WTC11 (cell line): ENCODE measurements at regions not wholly inside any gene's neighbourhood (a gene's known extent, or its start where the extent isn't known, plus 50 kb on each side); places are given as distances from the start of the nearest gene placed in this dataset.

ENCODE experiments used
- ATAC-seq: fragments of 200-7000 bp; cut with Tn5 transposase; 2 replicates; pipeline ENCODE4 v1.10.0; 2021; ENCODE audit warnings: mild to moderate bottlenecking, moderate library complexity
- CTCF ChIA-PET: fragments of 300-600 bp; sonication (Branson Sonifier 250); formaldehyde crosslinking; loops from one replicate; lab custom pipeline; 2021; ENCODE audit warnings: antibody characterized with exemption; lab: Charles Lee
- POLR2A ChIA-PET: fragments of 350-600 bp; sonication (Branson Sonifier 250); formaldehyde crosslinking; loops from one replicate; lab custom pipeline; 2021; ENCODE audit warnings: antibody characterized with exemption; lab: Charles Lee
- DNase-seq: peaks from one replicate; pipeline ENCODE4 v3.0.0; 2021; ENCODE audit warnings: low spot score
- H3K27ac Mint-ChIP-seq: 2 replicates; pipeline ENCODE4 v1.8.0; 2021; ENCODE audit warnings: mixed read lengths
- H3K27me3 Mint-ChIP-seq: 2 replicates; pipeline ENCODE4 v1.8.0; 2021; ENCODE audit warnings: low read depth, mild to moderate bottlenecking, moderate library complexity, mixed read lengths
- H3K36me3 Mint-ChIP-seq: 2 replicates; pipeline ENCODE4 v1.8.0; 2021; ENCODE audit warnings: mixed read lengths
- H3K4me1 Mint-ChIP-seq: 2 replicates; pipeline ENCODE4 v1.8.0; 2022; ENCODE audit warnings: mixed read lengths
- H3K4me3 Mint-ChIP-seq: 2 replicates; pipeline ENCODE4 v1.8.0; 2021; ENCODE audit warnings: mild to moderate bottlenecking, moderate library complexity, mixed read lengths
- H3K9me3 Mint-ChIP-seq: 2 replicates; pipeline ENCODE4 v1.8.0; 2021; ENCODE audit warnings: mixed read lengths
- ELF4 ChIP-seq: sonication (generic); formaldehyde crosslinking; IDR thresholded peaks from 2 replicates; pipeline ENCODE4 v1.8.1; 2022; ENCODE audit warnings: low read depth, mild to moderate bottlenecking, moderate library complexity, missing genetic modification reagents
- JAZF1 ChIP-seq: fragments of 250-450 bp; sonication (Bioruptor Pico); IDR thresholded peaks from 2 replicates; pipeline ENCODE4 v1.9.0; 2021; ENCODE audit warnings: moderate library complexity, mild to moderate bottlenecking, inconsistent platforms
- PRRX2 ChIP-seq: fragments of 250-450 bp; sonication (Bioruptor Pico); IDR thresholded peaks from 2 replicates; pipeline ENCODE4 v1.8.0; 2021; ENCODE audit warnings: mild to moderate bottlenecking
- SMAD3 ChIP-seq: sonication (generic); formaldehyde crosslinking; IDR thresholded peaks from 2 replicates; pipeline ENCODE4 v1.8.0; 2022; ENCODE audit warnings: missing genetic modification reagents, mild to moderate bottlenecking, borderline replicate concordance
- SP1 ChIP-seq: sonication (generic); formaldehyde crosslinking; conservative IDR thresholded peaks from 2 replicates; pipeline ENCODE4 v1.8.1; 2022; ENCODE audit warnings: missing genetic modification reagents
- TEAD1 ChIP-seq: sonication (generic); formaldehyde crosslinking; IDR thresholded peaks from 2 replicates; pipeline ENCODE4 v1.8.0; 2022; ENCODE audit warnings: mild to moderate bottlenecking, missing genetic modification reagents
- ZNF138 ChIP-seq: sonication (generic); formaldehyde crosslinking; conservative IDR thresholded peaks from 2 replicates; pipeline ENCODE4 v1.8.1; 2022; ENCODE audit warnings: mild to moderate bottlenecking, moderate library complexity, missing genetic modification reagents
- ZNF232 ChIP-seq: sonication (generic); formaldehyde crosslinking; IDR thresholded peaks from 2 replicates; pipeline ENCODE4 v1.8.0; 2022; ENCODE audit warnings: mild to moderate bottlenecking, missing genetic modification reagents
- ZNF423 ChIP-seq: fragments of 250-450 bp; sonication (Bioruptor Pico); IDR thresholded peaks from 2 replicates; pipeline ENCODE4 v2.1.2; 2022; ENCODE audit warnings: mild to moderate bottlenecking, moderate library complexity
- TF ChIP-seq, protein P1 (sequence below): fragments of 250-450 bp; sonication (Bioruptor Pico); IDR thresholded peaks from 2 replicates; pipeline ENCODE4 v1.8.0; 2021; ENCODE audit warnings: mild to moderate bottlenecking
- TF ChIP-seq, protein P2 (sequence below): sonication (generic); formaldehyde crosslinking; IDR thresholded peaks from 2 replicates; pipeline ENCODE4 v1.8.0; 2022; ENCODE audit warnings: mild to moderate bottlenecking, missing genetic modification reagents
- TF ChIP-seq, protein P3 (sequence below): fragments of 250-450 bp; sonication (Bioruptor Pico); conservative IDR thresholded peaks from 2 replicates; pipeline ENCODE4 v1.9.0; 2021; ENCODE audit warnings: mild to moderate bottlenecking
- TF ChIP-seq, protein P4 (sequence below): fragments of 200-600 bp; IDR thresholded peaks from 2 replicates; pipeline ENCODE4 v1.8.0; 2022; ENCODE audit warnings: antibody characterized with exemption
- TF ChIP-seq, protein P5 (sequence below): fragments of 250-450 bp; sonication (Bioruptor Pico); IDR thresholded peaks from 2 replicates; pipeline ENCODE4 v1.9.0; 2021; ENCODE audit warnings: moderate library complexity, mild to moderate bottlenecking, inconsistent platforms, borderline replicate concordance
- TF ChIP-seq, protein P6 (sequence below): sonication (generic); formaldehyde crosslinking; IDR thresholded peaks from 2 replicates; pipeline ENCODE4 v1.8.0; 2022; ENCODE audit warnings: missing genetic modification reagents
- TF ChIP-seq, protein P7 (sequence below): sonication (generic); formaldehyde crosslinking; IDR thresholded peaks from 2 replicates; pipeline ENCODE4 v1.8.1; 2023; ENCODE audit warnings: mild to moderate bottlenecking, missing genetic modification reagents, borderline replicate concordance
- TF ChIP-seq, protein P8 (sequence below): sonication (generic); formaldehyde crosslinking; IDR thresholded peaks from 2 replicates; pipeline ENCODE4 v1.8.1; 2023; ENCODE audit warnings: mild to moderate bottlenecking, missing genetic modification reagents

DNA sequence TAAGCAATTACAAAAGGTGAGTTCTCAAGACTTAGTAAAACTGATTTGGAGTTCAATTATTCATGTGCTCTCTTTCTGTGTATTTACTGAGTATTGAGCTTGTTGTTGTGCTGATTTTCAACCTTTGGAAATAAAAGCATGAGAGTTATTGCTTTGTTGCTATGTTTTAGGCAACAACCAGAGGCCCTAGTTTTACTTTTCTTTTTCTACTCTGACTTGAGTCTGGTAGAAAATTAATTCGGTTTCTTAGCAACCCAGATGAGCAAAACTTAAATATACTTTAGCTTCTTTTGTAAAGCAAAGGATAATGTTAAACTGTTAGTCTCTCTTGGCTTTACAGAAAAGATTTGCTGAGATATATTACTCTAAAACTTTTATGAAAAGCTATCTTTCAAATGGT, 66.4 kb upstream of the SCIN start (continued):
- TF ChIP-seq, protein P1, sequence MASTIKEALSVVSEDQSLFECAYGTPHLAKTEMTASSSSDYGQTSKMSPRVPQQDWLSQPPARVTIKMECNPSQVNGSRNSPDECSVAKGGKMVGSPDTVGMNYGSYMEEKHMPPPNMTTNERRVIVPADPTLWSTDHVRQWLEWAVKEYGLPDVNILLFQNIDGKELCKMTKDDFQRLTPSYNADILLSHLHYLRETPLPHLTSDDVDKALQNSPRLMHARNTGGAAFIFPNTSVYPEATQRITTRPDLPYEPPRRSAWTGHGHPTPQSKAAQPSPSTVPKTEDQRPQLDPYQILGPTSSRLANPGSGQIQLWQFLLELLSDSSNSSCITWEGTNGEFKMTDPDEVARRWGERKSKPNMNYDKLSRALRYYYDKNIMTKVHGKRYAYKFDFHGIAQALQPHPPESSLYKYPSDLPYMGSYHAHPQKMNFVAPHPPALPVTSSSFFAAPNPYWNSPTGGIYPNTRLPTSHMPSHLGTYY (CRISPR knock-in tag), result no peak
- TF ChIP-seq, protein P2, sequence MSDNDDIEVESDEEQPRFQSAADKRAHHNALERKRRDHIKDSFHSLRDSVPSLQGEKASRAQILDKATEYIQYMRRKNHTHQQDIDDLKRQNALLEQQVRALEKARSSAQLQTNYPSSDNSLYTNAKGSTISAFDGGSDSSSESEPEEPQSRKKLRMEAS (CRISPR knock-in tag), result no peak
- TF ChIP-seq, protein P3, sequence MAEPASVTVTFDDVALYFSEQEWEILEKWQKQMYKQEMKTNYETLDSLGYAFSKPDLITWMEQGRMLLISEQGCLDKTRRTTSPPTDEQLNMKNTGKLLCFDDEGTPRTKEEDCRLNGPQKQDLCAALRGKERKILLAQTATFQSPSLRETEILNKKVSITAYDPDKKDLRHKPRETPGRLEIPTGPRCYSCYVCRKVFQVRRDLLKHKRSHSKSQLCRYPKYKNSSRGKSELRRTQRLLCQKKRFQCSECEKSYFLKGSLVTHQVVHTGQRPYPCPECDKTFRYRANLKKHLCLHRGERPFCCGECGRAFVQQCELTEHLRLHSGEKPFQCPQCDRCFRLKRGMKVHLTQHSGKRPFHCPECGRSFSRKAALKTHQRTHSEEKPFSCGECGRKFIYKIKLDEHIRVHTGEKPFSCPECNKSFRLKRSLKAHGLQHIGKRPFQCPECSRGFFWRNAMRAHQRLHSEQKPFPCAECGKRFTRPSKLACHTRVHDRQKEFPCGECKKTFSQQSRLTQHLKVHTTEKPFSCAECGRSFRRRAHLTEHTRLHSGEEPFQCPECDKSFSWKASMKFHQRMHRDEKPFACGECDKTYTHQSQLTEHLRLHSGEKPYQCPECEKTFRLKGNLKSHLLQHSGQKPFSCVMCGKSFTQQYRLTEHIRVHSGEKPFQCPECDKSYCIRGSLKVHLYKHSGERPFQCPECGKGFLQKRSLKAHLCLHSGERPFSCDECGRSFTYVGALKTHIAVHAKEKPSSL (CRISPR knock-in tag), result no peak
- no peak for TF ChIP-seq ZNF423 (CRISPR knock-in tag)
- TF ChIP-seq, protein P4, sequence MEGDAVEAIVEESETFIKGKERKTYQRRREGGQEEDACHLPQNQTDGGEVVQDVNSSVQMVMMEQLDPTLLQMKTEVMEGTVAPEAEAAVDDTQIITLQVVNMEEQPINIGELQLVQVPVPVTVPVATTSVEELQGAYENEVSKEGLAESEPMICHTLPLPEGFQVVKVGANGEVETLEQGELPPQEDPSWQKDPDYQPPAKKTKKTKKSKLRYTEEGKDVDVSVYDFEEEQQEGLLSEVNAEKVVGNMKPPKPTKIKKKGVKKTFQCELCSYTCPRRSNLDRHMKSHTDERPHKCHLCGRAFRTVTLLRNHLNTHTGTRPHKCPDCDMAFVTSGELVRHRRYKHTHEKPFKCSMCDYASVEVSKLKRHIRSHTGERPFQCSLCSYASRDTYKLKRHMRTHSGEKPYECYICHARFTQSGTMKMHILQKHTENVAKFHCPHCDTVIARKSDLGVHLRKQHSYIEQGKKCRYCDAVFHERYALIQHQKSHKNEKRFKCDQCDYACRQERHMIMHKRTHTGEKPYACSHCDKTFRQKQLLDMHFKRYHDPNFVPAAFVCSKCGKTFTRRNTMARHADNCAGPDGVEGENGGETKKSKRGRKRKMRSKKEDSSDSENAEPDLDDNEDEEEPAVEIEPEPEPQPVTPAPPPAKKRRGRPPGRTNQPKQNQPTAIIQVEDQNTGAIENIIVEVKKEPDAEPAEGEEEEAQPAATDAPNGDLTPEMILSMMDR, result no peak
- TF ChIP-seq, protein P5, sequence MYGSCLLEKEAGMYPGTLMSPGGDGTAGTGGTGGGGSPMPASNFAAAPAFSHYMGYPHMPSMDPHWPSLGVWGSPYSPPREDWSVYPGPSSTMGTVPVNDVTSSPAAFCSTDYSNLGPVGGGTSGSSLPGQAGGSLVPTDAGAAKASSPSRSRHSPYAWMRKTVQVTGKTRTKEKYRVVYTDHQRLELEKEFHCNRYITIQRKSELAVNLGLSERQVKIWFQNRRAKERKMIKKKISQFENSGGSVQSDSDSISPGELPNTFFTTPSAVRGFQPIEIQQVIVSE (CRISPR knock-in tag), result no peak
- TF ChIP-seq, all 79 proteins: peak for 0

DNA sequence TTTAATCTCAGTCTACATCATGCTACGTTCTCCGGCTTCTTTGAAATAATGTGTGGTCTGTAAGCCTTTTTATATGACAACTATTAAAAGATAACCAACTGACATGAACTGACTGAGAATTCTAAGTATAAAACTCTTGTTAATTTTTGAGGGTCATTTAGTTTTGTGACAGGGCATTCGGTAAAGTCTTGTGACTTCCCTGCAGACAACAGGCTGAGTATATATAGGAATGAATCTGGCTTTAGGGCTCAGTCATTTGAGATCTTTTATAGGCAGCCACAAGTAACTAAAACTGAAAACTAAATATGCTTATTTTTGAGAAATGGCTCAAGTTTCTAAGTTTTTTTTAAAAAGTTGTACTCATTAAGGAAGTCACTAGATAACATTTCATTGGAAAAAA, 62.5 kb upstream of the SCIN start:
- ATAC-seq (no peak), DNase-seq (no peak)
- H3K9me3 Mint-ChIP-seq, result no peaks in the 10 kb centered on the region
- no peak overlapping the region for H3K27ac Mint-ChIP-seq
- no peak overlapping the region for H3K4me3 Mint-ChIP-seq
- CTCF ChIA-PET, result interaction anchor here (1.2 kb wide), 1 partner anchor 11 kb away, joined by 7 read pairs; no protein-coding TSS in a partner anchor
- POLR2A ChIA-PET, result no interaction called here
- no peaks in the 10 kb centered on the region for H3K27me3 Mint-ChIP-seq
- peaks cover 4% of the 10 kb centered on the region; the same call in 1 of the 2 replicates for H3K36me3 Mint-ChIP-seq
- peaks cover 6% of the 10 kb centered on the region for H3K4me1 Mint-ChIP-seq
- TF ChIP-seq SMAD3, result no peak

DNA sequence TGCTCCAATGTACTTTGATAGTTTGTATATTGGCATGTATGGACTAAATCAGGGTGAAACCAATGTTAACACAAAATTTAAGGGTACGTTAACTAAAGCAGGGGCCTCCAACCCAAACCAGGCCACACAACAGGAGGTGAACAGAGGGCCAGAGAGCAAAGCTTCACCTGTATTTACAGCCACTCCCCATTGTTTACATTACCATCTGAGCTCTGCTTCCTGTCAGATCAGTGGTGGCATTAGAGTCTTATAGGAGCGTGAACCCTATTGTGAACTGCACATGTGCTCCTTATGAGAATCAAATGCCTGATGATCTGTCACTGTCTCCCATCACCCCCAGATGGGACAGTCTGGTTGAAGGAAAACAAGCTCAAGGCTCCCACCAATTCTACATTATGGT, 62.0 kb upstream of the SCIN start:
- DNase-seq, result no peak
- TF ChIP-seq, protein P6, sequence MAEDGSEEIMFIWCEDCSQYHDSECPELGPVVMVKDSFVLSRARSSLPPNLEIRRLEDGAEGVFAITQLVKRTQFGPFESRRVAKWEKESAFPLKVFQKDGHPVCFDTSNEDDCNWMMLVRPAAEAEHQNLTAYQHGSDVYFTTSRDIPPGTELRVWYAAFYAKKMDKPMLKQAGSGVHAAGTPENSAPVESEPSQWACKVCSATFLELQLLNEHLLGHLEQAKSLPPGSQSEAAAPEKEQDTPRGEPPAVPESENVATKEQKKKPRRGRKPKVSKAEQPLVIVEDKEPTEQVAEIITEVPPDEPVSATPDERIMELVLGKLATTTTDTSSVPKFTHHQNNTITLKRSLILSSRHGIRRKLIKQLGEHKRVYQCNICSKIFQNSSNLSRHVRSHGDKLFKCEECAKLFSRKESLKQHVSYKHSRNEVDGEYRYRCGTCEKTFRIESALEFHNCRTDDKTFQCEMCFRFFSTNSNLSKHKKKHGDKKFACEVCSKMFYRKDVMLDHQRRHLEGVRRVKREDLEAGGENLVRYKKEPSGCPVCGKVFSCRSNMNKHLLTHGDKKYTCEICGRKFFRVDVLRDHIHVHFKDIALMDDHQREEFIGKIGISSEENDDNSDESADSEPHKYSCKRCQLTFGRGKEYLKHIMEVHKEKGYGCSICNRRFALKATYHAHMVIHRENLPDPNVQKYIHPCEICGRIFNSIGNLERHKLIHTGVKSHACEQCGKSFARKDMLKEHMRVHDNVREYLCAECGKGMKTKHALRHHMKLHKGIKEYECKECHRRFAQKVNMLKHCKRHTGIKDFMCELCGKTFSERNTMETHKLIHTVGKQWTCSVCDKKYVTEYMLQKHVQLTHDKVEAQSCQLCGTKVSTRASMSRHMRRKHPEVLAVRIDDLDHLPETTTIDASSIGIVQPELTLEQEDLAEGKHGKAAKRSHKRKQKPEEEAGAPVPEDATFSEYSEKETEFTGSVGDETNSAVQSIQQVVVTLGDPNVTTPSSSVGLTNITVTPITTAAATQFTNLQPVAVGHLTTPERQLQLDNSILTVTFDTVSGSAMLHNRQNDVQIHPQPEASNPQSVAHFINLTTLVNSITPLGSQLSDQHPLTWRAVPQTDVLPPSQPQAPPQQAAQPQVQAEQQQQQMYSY (CRISPR knock-in tag), result no peak
- TF ChIP-seq ZNF423 (CRISPR knock-in tag), result no peak
- TF ChIP-seq, protein P7, sequence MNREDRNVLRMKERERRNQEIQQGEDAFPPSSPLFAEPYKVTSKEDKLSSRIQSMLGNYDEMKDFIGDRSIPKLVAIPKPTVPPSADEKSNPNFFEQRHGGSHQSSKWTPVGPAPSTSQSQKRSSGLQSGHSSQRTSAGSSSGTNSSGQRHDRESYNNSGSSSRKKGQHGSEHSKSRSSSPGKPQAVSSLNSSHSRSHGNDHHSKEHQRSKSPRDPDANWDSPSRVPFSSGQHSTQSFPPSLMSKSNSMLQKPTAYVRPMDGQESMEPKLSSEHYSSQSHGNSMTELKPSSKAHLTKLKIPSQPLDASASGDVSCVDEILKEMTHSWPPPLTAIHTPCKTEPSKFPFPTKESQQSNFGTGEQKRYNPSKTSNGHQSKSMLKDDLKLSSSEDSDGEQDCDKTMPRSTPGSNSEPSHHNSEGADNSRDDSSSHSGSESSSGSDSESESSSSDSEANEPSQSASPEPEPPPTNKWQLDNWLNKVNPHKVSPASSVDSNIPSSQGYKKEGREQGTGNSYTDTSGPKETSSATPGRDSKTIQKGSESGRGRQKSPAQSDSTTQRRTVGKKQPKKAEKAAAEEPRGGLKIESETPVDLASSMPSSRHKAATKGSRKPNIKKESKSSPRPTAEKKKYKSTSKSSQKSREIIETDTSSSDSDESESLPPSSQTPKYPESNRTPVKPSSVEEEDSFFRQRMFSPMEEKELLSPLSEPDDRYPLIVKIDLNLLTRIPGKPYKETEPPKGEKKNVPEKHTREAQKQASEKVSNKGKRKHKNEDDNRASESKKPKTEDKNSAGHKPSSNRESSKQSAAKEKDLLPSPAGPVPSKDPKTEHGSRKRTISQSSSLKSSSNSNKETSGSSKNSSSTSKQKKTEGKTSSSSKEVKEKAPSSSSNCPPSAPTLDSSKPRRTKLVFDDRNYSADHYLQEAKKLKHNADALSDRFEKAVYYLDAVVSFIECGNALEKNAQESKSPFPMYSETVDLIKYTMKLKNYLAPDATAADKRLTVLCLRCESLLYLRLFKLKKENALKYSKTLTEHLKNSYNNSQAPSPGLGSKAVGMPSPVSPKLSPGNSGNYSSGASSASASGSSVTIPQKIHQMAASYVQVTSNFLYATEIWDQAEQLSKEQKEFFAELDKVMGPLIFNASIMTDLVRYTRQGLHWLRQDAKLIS (CRISPR knock-in tag), result no peak
- no peak for TF ChIP-seq ELF4 (CRISPR knock-in tag)
- TF ChIP-seq JAZF1 (CRISPR knock-in tag), result no peak
- no peak for TF ChIP-seq TEAD1 (CRISPR knock-in tag)
- no peak for TF ChIP-seq ZNF232 (CRISPR knock-in tag)
- TF ChIP-seq PRRX2 (CRISPR knock-in tag), result no peak
- TF ChIP-seq, protein P8, sequence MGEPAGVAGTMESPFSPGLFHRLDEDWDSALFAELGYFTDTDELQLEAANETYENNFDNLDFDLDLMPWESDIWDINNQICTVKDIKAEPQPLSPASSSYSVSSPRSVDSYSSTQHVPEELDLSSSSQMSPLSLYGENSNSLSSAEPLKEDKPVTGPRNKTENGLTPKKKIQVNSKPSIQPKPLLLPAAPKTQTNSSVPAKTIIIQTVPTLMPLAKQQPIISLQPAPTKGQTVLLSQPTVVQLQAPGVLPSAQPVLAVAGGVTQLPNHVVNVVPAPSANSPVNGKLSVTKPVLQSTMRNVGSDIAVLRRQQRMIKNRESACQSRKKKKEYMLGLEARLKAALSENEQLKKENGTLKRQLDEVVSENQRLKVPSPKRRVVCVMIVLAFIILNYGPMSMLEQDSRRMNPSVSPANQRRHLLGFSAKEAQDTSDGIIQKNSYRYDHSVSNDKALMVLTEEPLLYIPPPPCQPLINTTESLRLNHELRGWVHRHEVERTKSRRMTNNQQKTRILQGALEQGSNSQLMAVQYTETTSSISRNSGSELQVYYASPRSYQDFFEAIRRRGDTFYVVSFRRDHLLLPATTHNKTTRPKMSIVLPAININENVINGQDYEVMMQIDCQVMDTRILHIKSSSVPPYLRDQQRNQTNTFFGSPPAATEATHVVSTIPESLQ (CRISPR knock-in tag), result no peak
- TF ChIP-seq SP1, result no peak
- TF ChIP-seq ZNF138, result no peak
- H3K9me3 Mint-ChIP-seq, result no peaks in the 10 kb centered on the region
- H3K4me3 Mint-ChIP-seq, result no peak overlapping the region
- H3K4me1 Mint-ChIP-seq, result peaks cover 9% of the 10 kb centered on the region
- H3K27me3 Mint-ChIP-seq, result no peaks in the 10 kb centered on the region
- ChIA-PET POLR2A (no interaction called here), CTCF (interaction anchor here (1.2 kb wide), 1 partner anchor 10 kb away, joined by 7 read pairs; no protein-coding TSS in a partner anchor)
- no peak for ATAC-seq
- peaks cover 4% of the 10 kb centered on the region; the same call in 1 of the 2 replicates for H3K36me3 Mint-ChIP-seq
- H3K27ac Mint-ChIP-seq, result no peak overlapping the region
